A673 (cell line): ENCODE measurements at regions not wholly inside any gene's neighbourhood (a gene's known extent, or its start where the extent isn't known, plus 50 kb on each side); places are given as distances from the start of the nearest gene placed in this dataset.

Source experiments
- CTCF ChIP-seq: fragments of 300-800, 200-600 bp; sonication (generic); conservative IDR thresholded peaks from 2 replicates; pipeline ENCODE4 v1.5.1; 2017; ENCODE audit warnings: low read depth, mild to moderate bottlenecking, antibody characterized with exemption, low read length, moderate library complexity, mixed read lengths
- EZH2 ChIP-seq: fragments of 200-600 bp; sonication (generic); IDR thresholded peaks from 2 replicates; pipeline ENCODE4 v1.6.1; 2017; ENCODE audit warnings: borderline replicate concordance, low read depth, mild to moderate bottlenecking, mixed read lengths, antibody characterized with exemption, low read length; ENCODE audit not compliant: poor library complexity, severe bottlenecking

- TF ChIP-seq CTCF (no peak), EZH2 (no peak)
Measured at GRCh38 chr1:173268261-173268660, 61.1 kb upstream of the TNFSF4 start.
